Upper lobe of left lung (tissue), 4 donors: ENCODE measurements at regions not wholly inside any gene's neighbourhood (a gene's known extent, or its start where the extent isn't known, plus 50 kb on each side); places are given as distances from the start of the nearest gene placed in this dataset.

Experiments
- POLR2AphosphoS5 ChIP-seq, 2 donors: sonication (generic); formaldehyde crosslinking; IDR thresholded peaks; one replicate each; pipeline ENCODE4 v1.5.1; 2017; ENCODE audit warnings: antibody characterized with exemption in 2 of 2
- TF ChIP-seq, protein P1 (sequence below), 6 experiments: fragments of 450-650 bp in 4 of 6; fragments of 200-600 bp in 2 of 6; sonication (generic) in 2 of 6; IDR thresholded peaks; one replicate each; pipeline ENCODE4 v1.5.1; 2016 to 2019; ENCODE audit warnings: antibody characterized with exemption in 6 of 6

DNA sequence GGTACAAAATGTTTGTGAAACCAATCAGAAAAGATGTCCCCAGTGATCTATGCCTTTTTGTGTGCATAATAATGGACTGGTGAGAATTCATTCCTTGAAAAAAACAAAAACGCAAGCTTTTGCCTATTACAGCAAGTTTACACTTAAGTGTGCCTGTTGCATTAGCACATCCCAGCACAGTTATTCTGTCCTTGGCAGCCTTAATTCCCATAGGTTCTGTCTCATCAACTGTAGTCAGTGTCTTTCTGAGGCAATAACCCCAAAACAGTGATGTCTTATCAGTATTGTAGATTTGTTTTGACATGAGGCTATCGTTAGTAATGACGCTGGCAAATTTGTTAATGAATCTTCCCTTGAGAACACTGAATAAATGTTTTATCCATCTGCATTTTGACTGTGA is 109.9 kb upstream of the KCTD3 start:
- TF ChIP-seq POLR2AphosphoS5 (IDR thresholded peaks at IDR 0.05): no peak
- TF ChIP-seq, protein P1, sequence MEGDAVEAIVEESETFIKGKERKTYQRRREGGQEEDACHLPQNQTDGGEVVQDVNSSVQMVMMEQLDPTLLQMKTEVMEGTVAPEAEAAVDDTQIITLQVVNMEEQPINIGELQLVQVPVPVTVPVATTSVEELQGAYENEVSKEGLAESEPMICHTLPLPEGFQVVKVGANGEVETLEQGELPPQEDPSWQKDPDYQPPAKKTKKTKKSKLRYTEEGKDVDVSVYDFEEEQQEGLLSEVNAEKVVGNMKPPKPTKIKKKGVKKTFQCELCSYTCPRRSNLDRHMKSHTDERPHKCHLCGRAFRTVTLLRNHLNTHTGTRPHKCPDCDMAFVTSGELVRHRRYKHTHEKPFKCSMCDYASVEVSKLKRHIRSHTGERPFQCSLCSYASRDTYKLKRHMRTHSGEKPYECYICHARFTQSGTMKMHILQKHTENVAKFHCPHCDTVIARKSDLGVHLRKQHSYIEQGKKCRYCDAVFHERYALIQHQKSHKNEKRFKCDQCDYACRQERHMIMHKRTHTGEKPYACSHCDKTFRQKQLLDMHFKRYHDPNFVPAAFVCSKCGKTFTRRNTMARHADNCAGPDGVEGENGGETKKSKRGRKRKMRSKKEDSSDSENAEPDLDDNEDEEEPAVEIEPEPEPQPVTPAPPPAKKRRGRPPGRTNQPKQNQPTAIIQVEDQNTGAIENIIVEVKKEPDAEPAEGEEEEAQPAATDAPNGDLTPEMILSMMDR (IDR thresholded peaks at IDR 0.05): no peak
